ENCODE measurements at regions not wholly inside any gene's neighbourhood (a gene's known extent, or its start where the extent isn't known, plus 50 kb on each side); places are given as distances from the start of the nearest gene placed in this dataset.

DNA sequence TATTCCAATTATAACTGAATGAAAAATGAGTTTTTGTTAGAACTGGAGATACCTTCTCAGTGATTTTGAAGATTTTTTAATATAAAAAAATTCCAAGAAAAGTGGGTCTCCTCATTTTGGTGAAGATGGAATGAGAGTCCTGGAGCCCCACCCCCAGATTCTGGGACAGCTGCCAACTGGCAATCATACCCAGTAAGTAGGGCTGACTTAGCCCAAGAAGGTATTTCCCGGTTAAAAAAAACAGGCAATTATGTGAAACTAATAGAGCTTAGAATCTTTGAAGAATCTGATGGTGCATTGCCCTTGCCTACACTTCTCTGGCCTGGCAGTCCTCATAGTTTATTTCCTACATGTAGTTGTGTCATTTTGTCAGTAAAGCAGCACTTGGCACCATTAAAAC is 52.8 kb upstream of the VWDE start:
- DNase-seq = no peak

DNA sequence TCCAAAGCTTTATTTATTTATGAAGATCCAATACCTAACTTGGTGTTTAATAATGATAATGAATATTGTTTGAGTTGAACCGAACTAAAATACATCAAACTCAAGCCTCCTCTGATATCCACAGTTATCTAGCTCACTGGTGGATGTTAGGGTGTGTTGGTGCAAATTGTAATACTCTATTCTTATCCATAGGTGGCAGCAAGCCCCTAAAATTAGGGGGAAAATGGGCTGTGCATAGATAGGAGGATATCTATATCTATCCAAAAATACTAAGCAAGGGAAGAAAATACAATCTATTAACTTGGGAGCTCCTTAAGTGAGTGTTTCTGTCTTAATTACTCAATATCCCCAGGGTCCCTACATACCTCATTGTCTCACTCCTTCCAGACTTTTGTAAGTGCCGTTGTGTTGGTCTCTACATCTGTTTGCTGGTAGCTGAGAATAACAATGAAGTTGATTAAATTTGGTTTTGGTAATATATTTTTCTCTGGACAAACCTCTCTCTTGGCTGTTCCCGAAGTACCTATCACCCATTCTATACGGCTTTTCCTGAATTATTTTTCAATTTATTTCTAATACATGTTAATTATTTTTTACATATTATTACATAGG is 55.0 kb upstream of the VWDE start:
- DNase-seq = peak; percentile 55

DNA sequence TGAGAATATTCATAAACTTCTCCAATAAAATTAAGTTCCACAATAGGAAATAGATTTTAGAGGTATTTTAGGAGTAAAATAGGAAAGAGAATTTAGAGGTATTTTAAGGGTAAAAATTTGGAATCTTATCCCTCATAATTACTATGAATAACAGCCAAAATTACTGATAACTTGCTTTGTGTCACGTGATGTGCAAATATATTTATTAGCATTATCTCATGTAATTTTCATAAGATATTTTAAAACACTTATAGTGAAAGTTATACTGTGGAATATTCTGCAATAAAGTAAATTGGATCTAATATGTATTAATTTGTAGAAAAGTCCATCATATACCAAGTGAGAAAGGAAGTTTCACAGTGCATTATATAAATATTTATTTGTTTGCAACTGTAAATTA is 64.2 kb upstream of the VWDE start:
- no peak for DNase-seq

GRCh38 chr7:12469568-12469967 is 65.9 kb upstream of the VWDE start:
- DNase-seq = no peak

DNA sequence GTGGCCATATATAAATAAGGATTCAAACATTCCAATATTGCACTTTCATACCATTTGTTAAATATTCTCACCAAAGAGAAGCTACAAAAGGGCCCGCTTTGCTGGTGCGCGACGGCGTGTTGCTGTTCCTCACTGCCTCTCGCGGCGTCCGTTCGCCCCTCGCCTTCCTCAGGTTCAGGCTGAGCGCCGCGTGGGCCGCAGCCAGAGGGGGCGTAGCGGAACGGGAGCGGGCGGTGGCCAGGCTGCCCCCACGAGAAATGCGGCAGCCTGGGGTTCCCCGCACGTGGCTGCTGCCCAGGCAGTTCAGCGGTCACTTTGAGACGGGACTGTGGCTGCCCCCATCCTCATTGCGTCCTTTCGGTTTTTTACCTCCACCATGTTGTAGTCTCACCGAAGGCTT is 67.3 kb upstream of the VWDE start:
- no peak for DNase-seq

GRCh38 chr7:12474035-12474434 is 70.4 kb upstream of the VWDE start:
- DNase-seq = no peak

- no peak for DNase-seq
These were observed 71.8 kb upstream of the VWDE start for GRCh38 chr7:12475362-12476063.

GRCh38 chr7:12477620-12478019 is 74.0 kb upstream of the VWDE start:
- no peak for DNase-seq

GRCh38 chr7:12481722-12482121 is 78.1 kb upstream of the VWDE start:
- peak; percentile 8 for DNase-seq

DNA sequence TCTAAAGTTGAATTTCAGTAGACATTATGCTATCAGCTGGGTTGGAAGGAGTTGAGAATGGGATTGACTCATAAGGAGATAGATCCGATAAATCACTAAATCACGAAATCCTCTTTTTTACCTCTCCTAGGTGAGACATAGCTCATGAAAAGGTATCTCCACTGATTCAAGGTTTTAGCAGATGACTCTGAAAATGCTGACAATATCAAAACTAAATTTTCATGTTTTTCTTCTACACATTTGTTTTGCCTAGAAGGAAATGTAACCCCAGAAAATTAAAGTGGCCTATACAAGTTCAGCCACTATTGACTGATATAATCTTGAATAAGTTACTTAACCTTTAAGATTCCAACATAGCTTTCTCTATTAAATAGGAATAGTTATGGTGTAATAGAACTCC is 82.2 kb upstream of the VWDE start:
- no peak for DNase-seq

DNA sequence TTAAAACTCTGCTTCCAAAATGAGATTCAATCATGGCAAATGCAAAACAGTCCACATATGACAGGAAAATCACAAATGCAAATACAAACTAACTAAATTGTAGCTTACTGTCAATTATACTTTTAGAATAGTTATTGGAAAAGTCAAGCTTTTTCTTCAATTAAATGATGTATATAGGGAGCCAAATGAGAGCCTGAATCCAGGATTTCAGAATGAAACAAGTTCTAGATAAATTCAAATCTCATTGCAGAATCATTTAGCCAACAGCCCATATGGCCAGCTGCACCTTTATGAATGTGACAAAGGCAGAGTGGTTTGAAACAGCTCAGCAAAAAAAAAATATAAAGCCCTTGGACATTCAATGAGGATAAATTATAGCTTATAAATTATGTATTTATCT is 82.2 kb upstream of the SCIN start:
- no peak for DNase-seq

DNA sequence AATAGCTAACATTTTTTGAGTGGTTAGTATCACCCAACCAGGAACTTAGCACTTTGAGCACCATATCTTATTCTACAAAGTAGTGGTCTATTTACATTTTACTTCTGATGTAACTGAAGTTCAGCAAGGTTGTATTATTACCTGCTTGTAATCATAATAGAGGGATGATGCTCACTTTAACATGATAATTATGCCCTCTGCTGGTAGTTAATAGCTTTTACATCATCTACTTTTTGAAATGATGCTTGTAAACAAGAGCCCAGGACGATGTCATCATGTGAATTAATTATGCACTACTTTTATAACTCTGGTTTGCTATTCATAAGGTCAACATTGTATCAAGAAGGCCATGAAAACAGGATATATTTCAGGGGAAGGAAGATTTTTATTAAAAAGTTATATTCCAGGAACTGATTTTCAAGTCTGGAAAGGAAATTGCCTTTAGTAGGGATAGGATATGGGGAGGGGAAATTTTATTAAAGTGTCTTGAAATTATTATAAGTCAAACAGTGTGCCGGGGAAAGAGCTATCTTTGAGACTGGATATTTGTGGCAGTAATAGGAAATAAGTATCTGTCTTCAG is 80.3 kb upstream of the SCIN start:
- peak; percentile 34 for DNase-seq

DNA sequence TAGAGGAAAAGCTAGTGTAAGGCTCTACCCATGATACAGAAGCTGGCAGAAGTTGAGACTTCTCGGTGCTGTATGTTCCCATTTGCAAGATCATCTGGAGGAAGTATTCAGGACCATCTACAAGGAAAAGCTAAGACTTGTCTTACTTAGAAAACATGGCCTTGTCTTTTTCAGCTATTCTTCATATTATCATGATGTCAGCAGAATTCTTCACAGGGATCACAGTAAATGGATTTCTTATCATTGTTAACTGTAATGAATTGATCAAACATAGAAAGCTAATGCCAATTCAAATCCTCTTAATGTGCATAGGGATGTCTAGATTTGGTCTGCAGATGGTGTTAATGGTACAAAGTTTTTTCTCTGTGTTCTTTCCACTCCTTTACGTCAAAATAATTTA is 79.6 kb upstream of the SCIN start:
- no peak for DNase-seq

- no peak for DNase-seq
These were observed 79.0 kb upstream of the SCIN start for GRCh38 chr7:12491526-12491925.

- DNase-seq = no peak
These were observed 77.1 kb upstream of the SCIN start for GRCh38 chr7:12493407-12493806.

DNA sequence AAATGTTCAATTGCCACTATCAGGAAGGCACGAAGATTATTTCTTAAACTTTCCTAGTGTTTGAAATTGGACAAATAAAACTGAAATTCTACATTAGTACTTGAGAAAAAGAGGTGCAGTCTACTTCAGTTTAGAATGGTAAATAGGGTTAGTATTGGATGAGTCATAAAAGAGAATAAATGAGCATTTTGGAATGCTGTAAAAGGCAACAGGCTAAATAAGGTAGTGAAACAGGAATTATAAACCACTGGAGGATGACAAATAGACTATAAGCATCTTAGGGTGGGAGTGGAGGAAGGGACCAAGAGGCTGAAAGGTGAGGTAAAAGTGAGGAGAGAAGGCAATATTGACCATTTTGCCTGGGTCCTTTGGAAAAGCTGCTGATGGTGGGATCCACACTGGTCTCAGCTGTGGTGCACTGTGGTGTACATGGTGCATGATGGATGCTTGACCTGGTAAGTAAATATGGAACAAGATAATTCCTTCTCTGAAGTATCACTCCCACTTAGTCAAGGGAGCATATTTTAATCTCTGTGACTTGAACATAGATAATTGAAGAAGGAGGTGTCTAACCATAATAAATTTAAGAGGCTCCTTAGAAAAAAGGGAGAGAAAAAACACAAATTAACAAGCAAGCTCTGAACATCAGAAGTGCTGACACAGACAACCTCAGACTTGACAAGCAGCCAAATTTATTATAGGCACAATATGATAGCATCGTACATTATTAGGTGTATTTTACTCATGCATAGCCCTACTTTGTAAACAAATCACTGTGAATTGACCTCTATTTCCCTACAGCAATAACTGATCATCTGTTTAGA is 76.4 kb upstream of the SCIN start:
- no peak for DNase-seq

GRCh38 chr7:12494687-12495024 is 75.9 kb upstream of the SCIN start:
- DNase-seq = no peak

DNA sequence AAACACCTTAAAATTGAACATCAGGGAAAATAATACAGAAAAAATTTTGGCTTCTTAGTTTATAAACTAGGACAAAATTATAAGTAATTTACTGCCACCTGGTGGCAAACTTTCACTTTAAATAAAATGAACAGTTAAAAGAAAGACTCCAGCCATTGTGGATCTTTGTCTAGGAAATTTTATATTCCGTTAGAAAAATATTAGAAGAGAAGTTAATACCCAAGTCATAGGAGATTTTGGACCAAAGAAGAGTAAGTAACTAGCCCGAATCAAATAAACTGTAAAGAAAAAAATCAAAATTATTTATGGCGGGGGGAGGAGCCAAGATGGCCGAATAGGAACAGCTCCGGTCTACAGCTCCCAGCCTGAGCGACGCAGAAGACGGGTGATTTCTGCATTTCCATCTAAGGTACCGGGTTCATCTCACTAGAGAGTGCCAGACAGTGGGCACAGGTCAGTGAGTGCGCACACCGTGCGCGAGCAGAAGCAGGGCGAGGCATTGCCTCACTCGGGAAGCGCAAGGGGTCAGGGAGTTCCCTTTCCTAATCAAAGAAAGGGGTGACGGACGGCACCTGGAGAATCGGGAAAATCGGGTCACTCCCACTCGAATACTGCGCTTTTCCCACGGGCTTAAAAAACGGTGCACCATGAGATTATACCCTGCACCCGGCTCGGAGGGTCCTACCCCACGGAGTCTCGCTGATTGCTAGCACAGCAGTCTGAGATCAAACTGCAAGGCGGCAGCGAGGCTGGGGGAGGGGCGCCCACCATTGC is 73.4 kb upstream of the SCIN start:
- DNase-seq = peak; percentile 20

DNA sequence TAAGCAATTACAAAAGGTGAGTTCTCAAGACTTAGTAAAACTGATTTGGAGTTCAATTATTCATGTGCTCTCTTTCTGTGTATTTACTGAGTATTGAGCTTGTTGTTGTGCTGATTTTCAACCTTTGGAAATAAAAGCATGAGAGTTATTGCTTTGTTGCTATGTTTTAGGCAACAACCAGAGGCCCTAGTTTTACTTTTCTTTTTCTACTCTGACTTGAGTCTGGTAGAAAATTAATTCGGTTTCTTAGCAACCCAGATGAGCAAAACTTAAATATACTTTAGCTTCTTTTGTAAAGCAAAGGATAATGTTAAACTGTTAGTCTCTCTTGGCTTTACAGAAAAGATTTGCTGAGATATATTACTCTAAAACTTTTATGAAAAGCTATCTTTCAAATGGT is 66.4 kb upstream of the SCIN start:
- no peak for DNase-seq

DNA sequence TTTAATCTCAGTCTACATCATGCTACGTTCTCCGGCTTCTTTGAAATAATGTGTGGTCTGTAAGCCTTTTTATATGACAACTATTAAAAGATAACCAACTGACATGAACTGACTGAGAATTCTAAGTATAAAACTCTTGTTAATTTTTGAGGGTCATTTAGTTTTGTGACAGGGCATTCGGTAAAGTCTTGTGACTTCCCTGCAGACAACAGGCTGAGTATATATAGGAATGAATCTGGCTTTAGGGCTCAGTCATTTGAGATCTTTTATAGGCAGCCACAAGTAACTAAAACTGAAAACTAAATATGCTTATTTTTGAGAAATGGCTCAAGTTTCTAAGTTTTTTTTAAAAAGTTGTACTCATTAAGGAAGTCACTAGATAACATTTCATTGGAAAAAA is 62.5 kb upstream of the SCIN start:
- DNase-seq = no peak

DNA sequence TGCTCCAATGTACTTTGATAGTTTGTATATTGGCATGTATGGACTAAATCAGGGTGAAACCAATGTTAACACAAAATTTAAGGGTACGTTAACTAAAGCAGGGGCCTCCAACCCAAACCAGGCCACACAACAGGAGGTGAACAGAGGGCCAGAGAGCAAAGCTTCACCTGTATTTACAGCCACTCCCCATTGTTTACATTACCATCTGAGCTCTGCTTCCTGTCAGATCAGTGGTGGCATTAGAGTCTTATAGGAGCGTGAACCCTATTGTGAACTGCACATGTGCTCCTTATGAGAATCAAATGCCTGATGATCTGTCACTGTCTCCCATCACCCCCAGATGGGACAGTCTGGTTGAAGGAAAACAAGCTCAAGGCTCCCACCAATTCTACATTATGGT is 62.0 kb upstream of the SCIN start:
- no peak for DNase-seq

DNA sequence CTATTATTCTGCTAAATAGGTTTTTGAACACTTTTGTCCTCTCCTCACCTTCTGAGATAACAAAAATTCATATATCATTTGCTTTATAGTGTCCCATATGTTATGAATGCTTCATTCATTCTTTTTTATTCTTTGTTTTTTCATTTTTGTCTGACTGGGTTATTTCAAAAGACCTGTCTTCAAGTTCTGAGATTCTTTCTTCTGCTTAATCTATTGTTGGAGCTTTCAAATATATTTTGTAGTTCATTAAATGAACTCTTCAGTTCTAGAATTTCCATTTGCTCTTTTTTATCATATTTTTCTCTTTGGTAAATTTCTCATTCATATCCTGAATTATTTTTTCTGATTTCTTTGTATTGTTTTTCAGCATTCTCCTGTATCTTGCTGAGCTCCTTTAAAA is 53.1 kb upstream of the SCIN start:
- no peak for DNase-seq

All from activated CD4-positive, alpha-beta T cell treated with anti-CD3 and anti-CD28 coated beads, Interleukin-10, Interleukin-2, amounts not matched to agents 100 ng/mL and 50 ng/mL, durations not matched to agents 16 hours and 8 hours (primary cell).